Neural crest cell (in vitro differentiated cells): ENCODE measurements at regions not wholly inside any gene's neighbourhood (a gene's known extent, or its start where the extent isn't known, plus 50 kb on each side); places are given as distances from the start of the nearest gene placed in this dataset.
A peak's percentile ranks its signal among the peaks of the same experiment; 100 is the strongest.

ENCODE experiments used
- DNase-seq: peaks from one replicate; pipeline ENCODE4 v3.0.0; 2021; ENCODE audit warnings: low read depth, mixed read lengths, low spot score
- H3K27ac Mint-ChIP-seq: one replicate; pipeline ENCODE4 v1.8.0; 2021; ENCODE audit warnings: mild to moderate bottlenecking, mixed read lengths; ENCODE audit not compliant: unreplicated experiment
- H3K27me3 Mint-ChIP-seq: 2 replicates; pipeline ENCODE4 v1.8.0; 2021; ENCODE audit warnings: low read depth, mild to moderate bottlenecking, mixed read lengths
- H3K36me3 Mint-ChIP-seq: 2 replicates; pipeline ENCODE4 v1.8.0; 2021; ENCODE audit warnings: low read depth, mild to moderate bottlenecking, mixed read lengths
- H3K4me1 Mint-ChIP-seq: 2 replicates; pipeline ENCODE4 v1.8.0; 2021; ENCODE audit warnings: mixed read lengths
- H3K4me3 Mint-ChIP-seq: one replicate; pipeline ENCODE4 v1.8.0; 2021; ENCODE audit warnings: mild to moderate bottlenecking, mixed read lengths
- H3K9me3 Mint-ChIP-seq: 2 replicates; pipeline ENCODE4 v1.8.0; 2021; ENCODE audit warnings: mixed read lengths
- TF ChIP-seq, protein P1 (sequence below): fragments of 200-600 bp; sonication (generic); conservative IDR thresholded peaks from 2 replicates; pipeline ENCODE4 v1.5.0; 2021; ENCODE audit warnings: antibody characterized with exemption, mild to moderate bottlenecking

DNA sequence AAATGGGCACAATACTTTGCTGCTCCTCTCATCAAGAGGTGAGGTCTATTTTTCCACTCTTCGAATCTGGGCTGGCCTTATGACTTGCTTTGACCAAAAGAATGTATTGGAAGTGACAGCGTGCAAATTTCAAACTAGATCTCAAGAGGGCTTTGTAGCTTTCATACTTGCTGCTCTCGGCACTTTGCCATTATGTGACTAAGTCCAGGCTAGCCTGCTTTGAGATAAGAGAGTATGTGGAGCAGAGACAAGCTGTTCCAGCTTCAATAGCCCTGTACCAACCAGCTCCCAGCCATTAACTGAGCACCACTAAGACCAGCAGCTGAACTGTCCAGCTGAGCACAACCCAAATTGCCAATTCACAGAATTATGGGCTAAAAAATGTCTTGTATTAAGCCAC lies 124.6 kb downstream of the ACER2 start:
- Mint-ChIP-seq H3K27me3 (peaks cover 6% of the 10 kb centered on the region), H3K4me3 (no peak overlapping the region), H3K4me1 (no peaks in the 10 kb centered on the region), H3K27ac (no peak overlapping the region), H3K36me3 (no peaks in the 10 kb centered on the region), H3K9me3 (no peaks in the 10 kb centered on the region)
- TF ChIP-seq, protein P1, sequence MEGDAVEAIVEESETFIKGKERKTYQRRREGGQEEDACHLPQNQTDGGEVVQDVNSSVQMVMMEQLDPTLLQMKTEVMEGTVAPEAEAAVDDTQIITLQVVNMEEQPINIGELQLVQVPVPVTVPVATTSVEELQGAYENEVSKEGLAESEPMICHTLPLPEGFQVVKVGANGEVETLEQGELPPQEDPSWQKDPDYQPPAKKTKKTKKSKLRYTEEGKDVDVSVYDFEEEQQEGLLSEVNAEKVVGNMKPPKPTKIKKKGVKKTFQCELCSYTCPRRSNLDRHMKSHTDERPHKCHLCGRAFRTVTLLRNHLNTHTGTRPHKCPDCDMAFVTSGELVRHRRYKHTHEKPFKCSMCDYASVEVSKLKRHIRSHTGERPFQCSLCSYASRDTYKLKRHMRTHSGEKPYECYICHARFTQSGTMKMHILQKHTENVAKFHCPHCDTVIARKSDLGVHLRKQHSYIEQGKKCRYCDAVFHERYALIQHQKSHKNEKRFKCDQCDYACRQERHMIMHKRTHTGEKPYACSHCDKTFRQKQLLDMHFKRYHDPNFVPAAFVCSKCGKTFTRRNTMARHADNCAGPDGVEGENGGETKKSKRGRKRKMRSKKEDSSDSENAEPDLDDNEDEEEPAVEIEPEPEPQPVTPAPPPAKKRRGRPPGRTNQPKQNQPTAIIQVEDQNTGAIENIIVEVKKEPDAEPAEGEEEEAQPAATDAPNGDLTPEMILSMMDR: no peak
- DNase-seq: no peak

DNA sequence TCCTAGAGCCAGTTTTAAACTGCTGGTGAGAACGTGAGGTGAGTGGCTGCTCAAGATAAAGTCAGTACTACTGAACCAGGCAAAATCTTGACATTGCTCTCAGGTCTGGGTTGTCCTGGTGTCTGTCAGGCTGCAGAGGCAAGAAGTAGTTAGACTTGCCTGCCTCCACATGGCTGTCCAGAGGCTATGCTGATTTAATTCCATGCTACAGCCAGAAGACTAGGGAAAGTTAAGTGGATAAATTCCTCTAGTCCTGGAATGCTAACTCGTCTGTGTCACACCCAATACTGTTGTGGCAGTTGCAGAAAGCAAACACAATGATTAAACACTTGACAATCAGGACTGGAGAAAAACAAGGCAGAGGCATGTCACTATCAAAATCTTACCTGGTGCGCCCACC lies 118.9 kb downstream of the ACER2 start:
- Mint-ChIP-seq H3K36me3 (no peaks in the 10 kb centered on the region), H3K27ac (no peak overlapping the region), H3K9me3 (peaks cover 3% of the 10 kb centered on the region), H3K4me3 (no peak overlapping the region), H3K27me3 (peaks cover 13% of the 10 kb centered on the region), H3K4me1 (no peaks in the 10 kb centered on the region)
- no peak for DNase-seq
- TF ChIP-seq, protein P1: no peak

DNA sequence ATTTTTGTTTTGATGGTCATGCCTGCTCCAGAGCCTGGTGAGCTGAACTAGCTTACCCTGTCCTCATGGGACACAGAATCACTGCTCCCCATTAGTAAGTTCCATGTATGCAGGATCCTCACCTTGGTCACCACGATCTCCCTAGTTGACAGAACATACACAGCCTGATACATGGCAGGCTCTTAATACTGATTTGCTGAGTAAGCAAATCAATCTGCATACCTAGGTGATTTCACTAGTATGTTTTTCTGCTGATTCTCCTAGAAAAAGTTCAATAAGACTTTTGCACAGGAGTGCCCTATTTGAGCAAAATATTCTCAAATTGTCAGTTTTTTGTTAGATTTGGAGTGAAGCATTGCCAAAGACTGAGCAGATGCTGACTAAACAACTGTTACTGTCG lies 113.7 kb downstream of the ACER2 start:
- TF ChIP-seq, protein P1: no peak
- no peak overlapping the region for H3K27ac Mint-ChIP-seq
- H3K36me3 Mint-ChIP-seq: no peaks in the 10 kb centered on the region
- peaks cover 2% of the 10 kb centered on the region for H3K27me3 Mint-ChIP-seq
- no peak for DNase-seq
- H3K9me3 Mint-ChIP-seq: peaks cover 3% of the 10 kb centered on the region
- H3K4me3 Mint-ChIP-seq: no peak overlapping the region
- no peaks in the 10 kb centered on the region for H3K4me1 Mint-ChIP-seq

DNA sequence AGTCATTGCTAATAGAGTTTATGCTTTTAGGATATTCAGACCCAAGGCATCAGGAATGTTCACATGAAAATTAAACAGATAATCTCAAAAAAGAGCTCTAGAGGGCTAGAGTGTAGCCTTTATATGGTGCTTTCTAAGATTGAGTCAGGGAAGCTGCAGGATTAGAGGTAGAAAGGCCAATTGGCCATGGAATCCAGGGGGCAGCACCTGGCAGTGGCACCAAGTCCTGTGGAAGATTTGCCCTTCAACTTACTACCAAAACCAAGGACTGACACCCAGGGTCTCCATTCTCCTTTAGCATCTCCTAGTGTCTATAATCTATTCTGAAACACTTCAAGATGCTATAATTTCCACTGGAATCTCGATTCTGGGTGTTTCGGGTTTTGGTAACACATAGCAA lies 112.4 kb downstream of the ACER2 start:
- no peak overlapping the region for H3K4me3 Mint-ChIP-seq
- peaks cover 3% of the 10 kb centered on the region for H3K9me3 Mint-ChIP-seq
- no peak overlapping the region for H3K27ac Mint-ChIP-seq
- H3K36me3 Mint-ChIP-seq: no peaks in the 10 kb centered on the region
- DNase-seq: no peak
- TF ChIP-seq, protein P1: no peak
- H3K4me1 Mint-ChIP-seq: no peaks in the 10 kb centered on the region
- H3K27me3 Mint-ChIP-seq: no peaks in the 10 kb centered on the region

DNA sequence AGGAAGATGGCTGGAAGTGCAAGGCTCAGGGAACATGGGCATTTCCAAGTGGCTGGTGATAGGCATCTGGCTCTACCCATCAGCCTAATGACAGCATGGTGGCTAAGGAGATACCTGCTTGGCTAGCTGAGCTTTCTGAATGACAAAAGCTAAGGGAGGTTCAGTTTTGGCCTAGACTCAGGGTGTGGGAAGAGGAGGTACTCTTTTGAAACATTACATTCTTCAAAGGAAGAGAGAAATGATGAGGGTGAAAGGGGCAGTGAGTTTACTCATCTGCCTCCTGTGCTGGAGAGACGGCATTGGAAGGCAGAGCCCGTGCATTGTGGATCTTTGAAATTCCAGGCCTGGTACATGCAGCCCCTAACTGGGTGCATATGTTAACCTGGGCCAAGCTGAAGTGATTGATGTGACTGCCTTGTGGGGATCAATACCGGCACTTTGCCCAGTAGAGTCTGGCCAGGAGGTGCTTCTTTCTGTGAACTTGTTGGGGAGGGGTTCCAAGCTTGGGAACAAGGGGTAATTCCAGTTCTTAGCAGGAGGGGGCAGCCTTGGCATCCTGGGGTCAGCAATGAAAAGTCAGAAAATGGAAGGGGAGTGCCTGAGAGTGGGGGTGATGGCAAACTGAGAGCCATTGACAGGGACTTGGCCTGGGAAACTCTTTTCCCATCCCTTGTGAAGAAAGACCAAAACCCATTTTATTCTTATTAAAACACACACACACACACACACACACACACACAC lies 108.6 kb downstream of the ACER2 start:
- DNase-seq: no peak

More for the DNA sequence above, 108.6 kb downstream of the ACER2 start:
- no peak overlapping the region for H3K4me3 Mint-ChIP-seq
- no peaks in the 10 kb centered on the region for H3K27me3 Mint-ChIP-seq
- TF ChIP-seq, protein P1: peak; percentile 44
- no peak overlapping the region for H3K27ac Mint-ChIP-seq
- no peaks in the 10 kb centered on the region for H3K4me1 Mint-ChIP-seq
- H3K9me3 Mint-ChIP-seq: no peaks in the 10 kb centered on the region
- H3K36me3 Mint-ChIP-seq: no peaks in the 10 kb centered on the region
